SK-N-SH (cell line): ENCODE measurements at regions not wholly inside any gene's neighbourhood (a gene's known extent, or its start where the extent isn't known, plus 50 kb on each side); places are given as distances from the start of the nearest gene placed in this dataset.

Source experiments
- CTCF ChIA-PET: fragments of 300-600, 350-600 bp; formaldehyde crosslinking; extraction: SDS; loops from one replicate; lab custom pipeline; 2021; lab: Yijun Ruan, JAX
- POLR2A ChIA-PET: fragments of 350-600 bp; sonication (Branson Sonifier 250); formaldehyde crosslinking; extraction: SDS; loops from one replicate; lab custom pipeline; 2020; ENCODE audit warnings: antibody characterized with exemption, inconsistent platforms; lab: Yijun Ruan, JAX
- DNase-seq: peaks from one replicate; pipeline ENCODE4 v3.0.0; 2012
- H2AFZ ChIP-seq: fragments of 200-600 bp; sonication (generic); 2 replicates; pipeline ENCODE4 v1.8.1; 2016; ENCODE audit warnings: antibody characterized with exemption, mild to moderate bottlenecking, low read depth
- H3F3A ChIP-seq: fragments of 200-600 bp; sonication (generic); replicated peaks from 2 replicates; pipeline ENCODE3; 2016; ENCODE audit warnings: antibody characterized with exemption, mild to moderate bottlenecking; ENCODE audit not compliant: insufficient read depth
- H3K27ac ChIP-seq, 2 experiments: fragments of 200-500 bp in 1 of 2; fragments of 200-600 bp in 1 of 2; sonication (Bioruptor generic) in 1 of 2; sonication (generic), shearing (Covaris generic) in 1 of 2; 2 replicates each; pipeline versions ENCODE4 v1.5.1 to v1.6.1; 2014 to 2016; ENCODE audit warnings: low read depth in 2 of 2, inconsistent platforms in 1 of 2, low read length in 1 of 2, mild to moderate bottlenecking in 1 of 2, mixed read lengths in 1 of 2
- H3K27me3 ChIP-seq: fragments of 200-600 bp; sonication (generic), shearing (Covaris generic); 2 replicates; pipeline ENCODE4 v1.6.1; 2016; ENCODE audit warnings: mixed run types; ENCODE audit not compliant: insufficient read depth
- H3K36me3 ChIP-seq, 2 experiments: fragments of 200-500 bp in 1 of 2; fragments of 200-600 bp in 1 of 2; sonication (Bioruptor generic) in 1 of 2; sonication (generic) in 1 of 2; replicated peaks in 1 of 2; 2 replicates each; pipeline versions ENCODE3 to v1.5.1; 2014 to 2016; ENCODE audit warnings: low read length in 1 of 2, mild to moderate bottlenecking in 1 of 2; ENCODE audit not compliant: insufficient read depth in 2 of 2, control insufficient read depth in 1 of 2
- H3K4me1 ChIP-seq, 2 experiments: fragments of 200-500 bp in 1 of 2; fragments of 200-600 bp in 1 of 2; sonication (Bioruptor generic) in 1 of 2; sonication (generic), shearing (Covaris generic) in 1 of 2; 2 replicates each; pipeline versions ENCODE4 v1.5.1 to v1.6.1; 2014 to 2016; ENCODE audit warnings: low read depth in 1 of 2, low read length in 1 of 2, mixed run types in 1 of 2; ENCODE audit not compliant: insufficient read depth in 2 of 2, control insufficient read depth in 1 of 2
- H3K4me2 ChIP-seq: fragments of 200-600 bp; sonication (generic), shearing (Covaris generic); 2 replicates; pipeline ENCODE4 v1.6.1; 2017; ENCODE audit warnings: mixed run types
- H3K4me3 ChIP-seq, 2 experiments: fragments of 200-500 bp in 1 of 2; fragments of 200-600 bp in 1 of 2; sonication (Bioruptor generic) in 1 of 2; sonication (generic), shearing (Covaris generic) in 1 of 2; 2 replicates each; pipeline versions ENCODE4 v1.5.1 to v1.8.1; 2014 to 2016; ENCODE audit warnings: low read depth in 2 of 2, inconsistent platforms in 1 of 2, low read length in 1 of 2, mild to moderate bottlenecking in 1 of 2, mixed read lengths in 1 of 2, moderate library complexity in 1 of 2
- H3K79me2 ChIP-seq: fragments of 200-600 bp; sonication (generic); 2 replicates; pipeline ENCODE4 v1.8.1; 2017; ENCODE audit warnings: mild to moderate bottlenecking; ENCODE audit not compliant: insufficient read depth
- H3K9ac ChIP-seq: fragments of 200-600 bp; sonication (generic); 2 replicates; pipeline ENCODE4 v1.6.1; 2017; ENCODE audit warnings: mixed run types
- H3K9me2 ChIP-seq: fragments of 200-600 bp; sonication (generic); 2 replicates; pipeline ENCODE4 v1.6.1; 2017; ENCODE audit warnings: mixed run types
- H3K9me3 ChIP-seq: fragments of 200-600 bp; sonication (generic); 2 replicates; pipeline ENCODE4 v1.6.1; 2017; ENCODE audit warnings: mixed run types, mild to moderate bottlenecking, moderate library complexity
- H4K20me1 ChIP-seq: fragments of 200-600 bp; sonication (generic); 2 replicates; pipeline ENCODE4 v1.6.1; 2017; ENCODE audit warnings: mild to moderate bottlenecking, mixed run types; ENCODE audit not compliant: insufficient read depth
- EP300 ChIP-seq, 2 experiments: IDR thresholded peaks; 2 replicates each; pipeline versions ENCODE4 v1.4.0 to v1.6.1; 2012; ENCODE audit warnings: borderline replicate concordance in 1 of 2, low read depth in 1 of 2, low read length in 1 of 2
- FOSL2 ChIP-seq: IDR thresholded peaks from 2 replicates; pipeline ENCODE4 v1.4.0; 2012; ENCODE audit warnings: low read depth, mild to moderate bottlenecking, moderate library complexity, borderline replicate concordance
- FOXJ3 ChIP-seq: sonication (generic); formaldehyde crosslinking; IDR thresholded peaks from 2 replicates; pipeline ENCODE4 v1.5.1; 2020; ENCODE audit warnings: mild to moderate bottlenecking, missing genetic modification reagents
- GABPA ChIP-seq: IDR thresholded peaks from 2 replicates; pipeline ENCODE4 v1.4.0; 2012; ENCODE audit warnings: low read depth, mild to moderate bottlenecking
- GATA2 ChIP-seq: sonication (generic); formaldehyde crosslinking; IDR thresholded peaks from 2 replicates; pipeline ENCODE4 v1.5.0; 2020; ENCODE audit warnings: mild to moderate bottlenecking, missing genetic modification reagents
- MEF2A ChIP-seq: IDR thresholded peaks from 2 replicates; pipeline ENCODE4 v1.4.0; 2012; ENCODE audit warnings: low read depth, borderline replicate concordance
- RAD21 ChIP-seq: IDR thresholded peaks from 2 replicates; pipeline ENCODE4 v1.6.1; 2012; ENCODE audit warnings: mild to moderate bottlenecking, low read length
- RXRA ChIP-seq: IDR thresholded peaks from 2 replicates; pipeline ENCODE4 v1.4.0; 2012; ENCODE audit warnings: low read depth, mild to moderate bottlenecking, borderline replicate concordance
- TAF1 ChIP-seq: IDR thresholded peaks from 2 replicates; pipeline ENCODE4 v1.6.1; 2012; ENCODE audit warnings: low read depth, mild to moderate bottlenecking, low read length, moderate library complexity, borderline replicate concordance
- TEAD4 ChIP-seq: IDR thresholded peaks from 2 replicates; pipeline ENCODE4 v1.4.0; 2012; ENCODE audit warnings: mild to moderate bottlenecking, borderline replicate concordance; ENCODE audit not compliant: insufficient read depth
- YY1 ChIP-seq: IDR thresholded peaks from 2 replicates; pipeline ENCODE4 v1.4.0; 2012; ENCODE audit warnings: low read depth, mild to moderate bottlenecking
- WGBS: methylation state at CpG from one replicate; pipeline ENCODE4 v1.1.6; 2017; ENCODE audit warnings: low lambda C conversion rate; 5-methylcytosine and 5-hydroxymethylcytosine counted together
- TF ChIP-seq, protein P1 (sequence below): IDR thresholded peaks from 2 replicates; pipeline ENCODE4 v1.6.1; 2012; ENCODE audit warnings: mild to moderate bottlenecking, low read depth, low read length, moderate library complexity
- TF ChIP-seq, protein P2 (sequence below): fragments of 150-350 bp; IDR thresholded peaks from 2 replicates; pipeline ENCODE4 v1.6.1; 2016; ENCODE audit warnings: mild to moderate bottlenecking, low read depth, low read length

GRCh38 chr2:120966510-120967254, 231.0 kb downstream of the GLI2 start:
- CTCF ChIA-PET = no interaction called here
- DNase-seq = no peak
- no peak for TF ChIP-seq FOSL2
- TF ChIP-seq, protein P1, sequence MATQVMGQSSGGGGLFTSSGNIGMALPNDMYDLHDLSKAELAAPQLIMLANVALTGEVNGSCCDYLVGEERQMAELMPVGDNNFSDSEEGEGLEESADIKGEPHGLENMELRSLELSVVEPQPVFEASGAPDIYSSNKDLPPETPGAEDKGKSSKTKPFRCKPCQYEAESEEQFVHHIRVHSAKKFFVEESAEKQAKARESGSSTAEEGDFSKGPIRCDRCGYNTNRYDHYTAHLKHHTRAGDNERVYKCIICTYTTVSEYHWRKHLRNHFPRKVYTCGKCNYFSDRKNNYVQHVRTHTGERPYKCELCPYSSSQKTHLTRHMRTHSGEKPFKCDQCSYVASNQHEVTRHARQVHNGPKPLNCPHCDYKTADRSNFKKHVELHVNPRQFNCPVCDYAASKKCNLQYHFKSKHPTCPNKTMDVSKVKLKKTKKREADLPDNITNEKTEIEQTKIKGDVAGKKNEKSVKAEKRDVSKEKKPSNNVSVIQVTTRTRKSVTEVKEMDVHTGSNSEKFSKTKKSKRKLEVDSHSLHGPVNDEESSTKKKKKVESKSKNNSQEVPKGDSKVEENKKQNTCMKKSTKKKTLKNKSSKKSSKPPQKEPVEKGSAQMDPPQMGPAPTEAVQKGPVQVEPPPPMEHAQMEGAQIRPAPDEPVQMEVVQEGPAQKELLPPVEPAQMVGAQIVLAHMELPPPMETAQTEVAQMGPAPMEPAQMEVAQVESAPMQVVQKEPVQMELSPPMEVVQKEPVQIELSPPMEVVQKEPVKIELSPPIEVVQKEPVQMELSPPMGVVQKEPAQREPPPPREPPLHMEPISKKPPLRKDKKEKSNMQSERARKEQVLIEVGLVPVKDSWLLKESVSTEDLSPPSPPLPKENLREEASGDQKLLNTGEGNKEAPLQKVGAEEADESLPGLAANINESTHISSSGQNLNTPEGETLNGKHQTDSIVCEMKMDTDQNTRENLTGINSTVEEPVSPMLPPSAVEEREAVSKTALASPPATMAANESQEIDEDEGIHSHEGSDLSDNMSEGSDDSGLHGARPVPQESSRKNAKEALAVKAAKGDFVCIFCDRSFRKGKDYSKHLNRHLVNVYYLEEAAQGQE = no peak
- TF ChIP-seq RXRA = no peak
- TF ChIP-seq, protein P2, sequence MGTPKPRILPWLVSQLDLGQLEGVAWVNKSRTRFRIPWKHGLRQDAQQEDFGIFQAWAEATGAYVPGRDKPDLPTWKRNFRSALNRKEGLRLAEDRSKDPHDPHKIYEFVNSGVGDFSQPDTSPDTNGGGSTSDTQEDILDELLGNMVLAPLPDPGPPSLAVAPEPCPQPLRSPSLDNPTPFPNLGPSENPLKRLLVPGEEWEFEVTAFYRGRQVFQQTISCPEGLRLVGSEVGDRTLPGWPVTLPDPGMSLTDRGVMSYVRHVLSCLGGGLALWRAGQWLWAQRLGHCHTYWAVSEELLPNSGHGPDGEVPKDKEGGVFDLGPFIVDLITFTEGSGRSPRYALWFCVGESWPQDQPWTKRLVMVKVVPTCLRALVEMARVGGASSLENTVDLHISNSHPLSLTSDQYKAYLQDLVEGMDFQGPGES = no peak
- TF ChIP-seq GABPA = no peak
- no peak for TF ChIP-seq TEAD4
- no peak for TF ChIP-seq FOXJ3 (CRISPR knock-in tag)
- TF ChIP-seq RAD21 = no peak
- TF ChIP-seq, all 33 proteins: peak for 0
- no peak overlapping the region for H2AFZ ChIP-seq
- H3K27ac ChIP-seq = no peak overlapping the region
- H3K4me3 ChIP-seq = no peak overlapping the region
- H3K9me2 ChIP-seq = no peaks in the 10 kb centered on the region
- no peaks in the 10 kb centered on the region for H4K20me1 ChIP-seq
- H3K27me3 ChIP-seq = no peaks in the 10 kb centered on the region
- H3F3A ChIP-seq = no peaks in the 10 kb centered on the region
- H3K79me2 ChIP-seq = no peaks in the 10 kb centered on the region
- POLR2A ChIA-PET = no interaction called here
- H3K9me3 ChIP-seq = no peaks in the 10 kb centered on the region
- peaks cover 0 to 3% of the 10 kb centered on the region in 2 experiments; a peak in 1 of 4 replicates for H3K4me1 ChIP-seq
- H3K4me2 ChIP-seq = no peak overlapping the region
- H3K9ac ChIP-seq = no peak overlapping the region
- 92% methylated on average over 7 of the region's 12 CpGs for WGBS
- peaks cover 5 to 21% of the 10 kb centered on the region in 2 experiments for H3K36me3 ChIP-seq

GRCh38 chr2:120968307-120969015, 232.8 kb downstream of the GLI2 start:
- Histone ChIP-seq H3F3A (no peaks in the 10 kb centered on the region), H3K27ac (no peak overlapping the region), H3K9ac (no peak overlapping the region), H3K4me3 (no peak overlapping the region), H3K36me3 (peaks cover 5 to 29% of the 10 kb centered on the region in 2 experiments), H3K9me2 (no peaks in the 10 kb centered on the region), H3K9me3 (no peaks in the 10 kb centered on the region), H2AFZ (no peak overlapping the region), H4K20me1 (no peaks in the 10 kb centered on the region), H3K4me1 (no peaks in the 10 kb centered on the region), H3K4me2 (no peak overlapping the region), H3K27me3 (no peaks in the 10 kb centered on the region), H3K79me2 (no peaks in the 10 kb centered on the region)
- 93% methylated on average over 30 of the region's 30 CpGs for WGBS
- ChIA-PET POLR2A (no interaction called here), CTCF (no interaction called here)
- no peak for DNase-seq
- TF ChIP-seq EP300 (IDR thresholded peaks at IDR 0.05; ENCODE audit: borderline replicate concordance in 1 of 2, low read depth in 1 of 2, low read length in 1 of 2) (no peak), FOSL2 (no peak), MEF2A (no peak), GATA2 (CRISPR knock-in tag) (no peak), TAF1 (no peak), TEAD4 (no peak), YY1 (no peak)
- TF ChIP-seq, protein P1 = no peak
- TF ChIP-seq, protein P2 = no peak
